ENCODE measurements at regions not wholly inside any gene's neighbourhood (a gene's known extent, or its start where the extent isn't known, plus 50 kb on each side); places are given as distances from the start of the nearest gene placed in this dataset.

GRCh38 chr9:89655990-89656657 is 51.3 kb downstream of the GADD45G start:
- DNase-seq, result no peak

GRCh38 chr9:89657295-89657694 is 52.5 kb downstream of the GADD45G start:
- DNase-seq, result no peak

DNA sequence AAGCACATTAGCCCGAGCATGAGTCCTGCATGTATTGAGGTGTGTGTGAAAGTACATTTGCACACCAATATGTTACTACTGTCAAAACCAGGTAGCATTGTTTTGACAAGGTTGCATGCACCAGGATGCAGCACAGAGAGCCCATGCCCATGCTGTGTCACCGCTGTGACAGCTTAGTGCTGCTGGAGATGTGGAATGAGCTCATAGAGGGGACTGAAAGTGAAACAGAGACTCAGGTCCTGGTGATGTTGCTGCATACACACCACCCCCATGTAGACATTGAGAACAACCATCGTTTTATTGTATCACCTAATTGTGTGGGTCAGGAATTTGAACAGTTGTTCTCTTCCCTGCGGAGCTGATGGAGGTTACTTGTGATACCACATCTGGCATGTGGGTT is 53.0 kb downstream of the GADD45G start:
- DNase-seq, result no peak

GRCh38 chr9:89658401-89658800 is 53.6 kb downstream of the GADD45G start:
- DNase-seq, result no peak

DNA sequence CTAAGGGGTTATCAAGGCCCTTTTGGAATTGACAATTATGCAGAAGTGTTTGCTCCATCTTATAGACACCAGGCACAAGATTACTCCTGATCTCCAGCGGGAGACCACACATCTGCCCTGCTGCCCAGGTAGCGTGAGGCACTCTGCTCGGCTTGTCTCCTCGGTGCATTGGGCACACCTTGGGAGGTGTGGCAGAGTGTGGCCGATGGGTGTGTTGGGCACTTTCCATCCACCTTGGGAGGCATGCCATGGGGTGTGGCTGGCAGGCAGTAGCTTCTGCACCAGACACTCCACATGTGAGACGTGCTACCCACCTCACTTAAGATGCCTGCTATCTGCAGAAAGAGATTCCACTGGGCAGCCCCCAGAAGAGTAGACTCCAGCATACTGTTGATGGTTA is 54.1 kb downstream of the GADD45G start:
- DNase-seq, result no peak

DNA sequence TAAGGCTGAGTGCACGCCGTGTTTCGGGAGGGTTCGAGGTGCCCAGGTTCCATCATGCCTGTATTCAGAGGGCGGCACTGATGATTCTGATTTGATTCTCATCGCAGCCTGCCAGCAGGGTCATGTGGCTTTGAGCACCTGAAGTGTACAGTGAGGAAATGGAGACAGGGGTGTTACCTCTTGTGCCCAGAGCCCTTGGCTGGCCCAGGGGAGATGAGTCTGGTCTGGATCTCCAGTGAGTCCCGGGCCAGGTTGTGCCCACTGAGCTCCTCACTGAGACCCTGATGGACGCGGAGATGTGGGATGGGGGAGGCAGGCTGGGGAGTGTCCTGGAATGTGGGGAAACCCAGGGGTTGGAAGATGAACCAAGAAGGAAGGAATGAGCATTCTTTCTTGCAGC is 54.7 kb downstream of the GADD45G start:
- no peak for DNase-seq

DNA sequence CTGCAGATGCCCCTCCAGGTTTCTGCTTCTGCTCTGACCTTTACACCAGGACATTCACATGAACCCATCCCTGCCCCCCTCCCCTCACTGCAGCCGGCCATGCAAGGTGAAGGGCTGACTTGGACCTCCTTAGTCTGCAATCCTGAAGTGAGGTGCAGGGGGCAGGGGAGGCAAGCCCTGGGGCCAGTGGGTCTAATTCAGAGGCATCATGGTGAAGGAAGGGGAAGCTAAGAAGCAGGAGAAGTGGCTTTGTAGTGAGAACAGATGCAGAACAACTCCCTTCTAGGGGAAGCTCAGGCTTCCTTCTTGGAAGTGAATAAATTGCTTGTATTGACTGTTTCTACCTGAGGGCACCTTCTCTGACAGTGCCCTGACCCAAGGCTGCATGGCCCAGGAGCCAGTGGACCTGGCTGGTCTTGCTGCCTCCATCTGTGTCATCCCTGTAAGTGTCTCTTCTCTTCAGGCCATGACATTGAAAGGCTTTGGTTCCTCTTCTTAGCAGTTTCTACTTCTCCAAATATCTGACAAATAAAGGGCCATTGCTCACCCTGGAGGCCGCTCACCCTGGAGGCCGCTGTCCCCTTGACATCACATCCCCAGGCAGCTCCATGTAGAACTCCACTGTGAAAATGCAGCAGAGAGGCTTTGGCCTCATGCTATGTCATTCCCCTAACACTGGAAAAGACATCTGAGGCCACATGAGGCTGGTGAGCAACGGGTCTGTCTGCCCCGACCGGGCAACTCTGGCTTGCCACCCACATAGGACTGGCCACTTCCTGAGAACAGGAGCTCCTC is 55.3 kb downstream of the GADD45G start:
- no peak for DNase-seq

DNA sequence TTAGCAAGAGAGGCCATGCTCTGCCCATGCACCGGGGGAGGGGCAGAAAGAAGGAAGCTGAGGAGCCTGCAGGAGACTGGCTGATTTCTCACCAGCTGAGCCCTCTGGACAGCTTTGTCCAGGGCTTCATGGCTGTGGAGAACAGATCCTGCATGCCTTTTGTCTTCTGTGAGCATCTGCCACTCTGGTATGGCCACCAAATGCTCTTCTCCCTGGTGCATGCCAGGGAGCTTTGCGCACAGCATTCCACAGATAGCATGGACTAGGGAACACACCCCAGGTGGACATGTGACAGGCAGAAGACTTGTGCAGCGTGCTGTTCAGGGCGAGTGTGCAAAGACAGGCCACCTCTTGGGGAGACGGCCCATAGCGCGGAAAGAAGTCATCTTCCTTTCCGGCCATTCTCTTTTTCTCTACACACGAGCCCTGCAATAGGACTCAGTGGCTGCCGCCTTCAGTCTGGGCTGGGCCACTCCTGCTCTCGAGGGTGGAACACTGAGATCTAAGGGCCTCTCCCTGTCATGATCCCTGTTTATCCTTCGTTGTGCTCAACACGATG is 56.7 kb downstream of the GADD45G start:
- DNase-seq, result no peak

GRCh38 chr9:89661956-89662717 is 57.3 kb downstream of the GADD45G start:
- no peak for DNase-seq

DNA sequence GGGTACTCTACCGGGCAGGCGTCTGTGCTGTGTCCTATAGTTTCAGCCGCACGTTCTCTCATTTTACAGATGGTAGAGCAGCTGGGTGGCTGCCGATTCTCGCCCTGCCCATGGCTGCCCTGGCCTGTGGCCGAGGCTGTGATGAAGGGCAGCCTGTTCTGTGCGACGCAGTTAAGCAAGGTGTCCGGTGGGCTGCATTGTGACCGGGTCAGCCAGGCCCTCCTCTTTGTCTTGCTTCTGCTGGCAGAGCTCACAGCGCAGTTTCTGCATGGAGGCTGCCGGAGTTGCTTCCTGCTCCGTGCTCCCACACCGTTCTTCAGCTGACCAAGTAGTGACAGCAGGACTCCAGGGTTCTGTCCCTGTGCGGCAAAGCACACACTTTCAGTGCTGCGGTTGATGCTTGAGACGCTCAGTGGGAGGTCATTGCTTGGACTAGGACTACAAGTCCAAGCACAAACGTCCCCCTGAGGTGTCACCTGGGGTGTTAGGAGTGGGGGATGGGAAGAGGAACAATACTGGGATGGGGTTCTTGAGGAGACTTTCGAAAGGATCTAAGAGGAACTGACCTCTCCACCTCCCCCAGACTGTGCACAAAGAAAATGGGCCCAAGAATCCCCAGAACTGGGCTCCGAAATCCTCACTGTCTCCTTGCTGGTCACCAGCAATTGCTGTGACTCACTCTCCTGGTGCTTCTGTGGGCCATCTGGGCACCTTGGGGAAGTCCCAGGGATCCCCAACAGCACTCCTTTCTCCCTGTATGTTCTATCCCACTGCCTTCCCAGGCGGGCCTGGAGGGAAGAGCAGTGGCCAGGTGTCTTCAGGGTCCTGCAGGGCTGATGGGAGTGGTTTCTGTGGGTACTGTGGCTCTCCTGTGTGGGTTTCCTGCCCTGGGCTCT is 58.2 kb downstream of the GADD45G start:
- DNase-seq, result no peak

DNA sequence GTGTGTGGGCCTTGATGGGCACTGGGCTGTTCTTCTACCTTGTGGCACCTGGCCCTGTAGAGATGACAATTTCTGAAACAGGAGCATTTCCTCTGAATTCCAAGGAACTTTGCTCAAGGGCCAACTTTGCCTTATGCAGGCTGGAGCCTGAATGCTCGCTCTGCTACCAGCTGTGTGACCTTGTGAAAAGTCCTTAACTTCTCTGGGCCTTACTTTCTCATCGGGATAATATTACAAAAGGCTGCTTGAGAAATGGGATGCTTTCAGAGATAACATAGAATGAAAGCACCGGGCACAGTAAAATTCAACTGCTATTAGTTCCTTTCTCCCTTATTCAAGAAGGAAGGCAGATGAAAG is 58.8 kb downstream of the GADD45G start:
- DNase-seq, result no peak

GRCh38 chr9:89664010-89664409 is 59.2 kb downstream of the GADD45G start:
- no peak for DNase-seq

GRCh38 chr9:89664896-89665329 is 60.1 kb downstream of the GADD45G start:
- DNase-seq, result no peak

DNA sequence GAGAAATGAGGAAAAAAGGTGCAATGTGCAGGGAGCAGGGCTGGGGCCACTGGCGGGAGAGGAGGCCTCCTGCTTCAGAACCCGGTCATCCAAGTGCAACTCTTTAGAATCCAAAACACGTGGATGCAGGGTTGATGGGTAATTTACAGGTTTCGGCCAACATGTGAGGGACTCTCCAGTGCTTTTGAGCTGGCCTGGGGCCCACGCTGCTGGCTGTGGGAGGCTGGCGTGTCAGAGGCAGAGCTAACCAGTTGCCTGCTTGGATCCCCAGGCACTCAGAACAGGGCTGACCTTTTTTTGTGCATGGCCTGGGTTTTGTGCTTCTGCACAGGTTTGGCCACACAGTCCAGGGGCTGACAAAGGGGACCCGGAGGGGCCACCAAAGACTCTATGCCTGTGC is 61.6 kb downstream of the GADD45G start:
- DNase-seq, result no peak

GRCh38 chr9:89666950-89667349 is 62.1 kb downstream of the GADD45G start:
- DNase-seq, result no peak

DNA sequence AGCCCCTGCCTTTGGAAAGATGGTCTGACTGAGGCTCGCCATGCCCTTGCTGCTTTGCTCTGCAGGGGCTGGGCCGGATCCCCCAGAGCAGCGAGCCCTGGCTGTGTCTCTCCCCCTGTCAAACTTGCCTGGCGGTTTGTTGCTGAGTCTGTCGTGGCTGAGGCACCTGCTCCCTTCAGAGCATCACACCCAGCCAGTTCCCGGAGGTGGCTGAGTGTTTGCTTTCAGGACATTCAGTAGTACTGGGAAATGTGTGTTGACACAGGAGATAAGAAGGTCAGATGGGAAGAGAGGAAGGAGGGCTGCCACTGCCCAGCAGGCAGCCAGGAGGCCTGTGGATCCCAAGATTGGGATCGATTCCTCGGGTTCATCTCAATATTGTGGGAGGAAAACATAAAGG is 62.9 kb downstream of the GADD45G start:
- no peak for DNase-seq

GRCh38 chr9:89668216-89668865 is 63.5 kb downstream of the GADD45G start:
- DNase-seq, result no peak

DNA sequence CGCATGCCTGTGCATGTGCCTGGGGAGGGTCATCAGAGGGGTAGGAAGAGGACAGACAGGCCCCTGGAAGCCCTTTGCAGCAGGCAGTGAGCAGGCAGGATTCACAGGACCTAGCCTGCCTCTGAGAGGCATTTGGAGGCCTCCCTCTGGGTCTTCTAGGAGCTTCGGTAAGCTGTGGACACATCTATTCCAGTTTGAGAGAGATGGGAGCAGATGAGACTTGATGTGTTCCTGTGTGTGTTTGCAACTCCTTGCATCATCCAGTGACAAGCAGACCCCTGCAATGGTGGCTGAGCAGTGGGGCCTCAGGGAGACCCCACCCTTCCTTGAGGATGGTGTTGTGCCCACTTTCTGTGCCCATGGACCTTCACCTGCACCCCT is 64.0 kb downstream of the GADD45G start:
- DNase-seq, result no peak

- no peak for DNase-seq
These were observed 64.6 kb downstream of the GADD45G start for GRCh38 chr9:89669361-89669842.

GRCh38 chr9:89670114-89670513 is 65.3 kb downstream of the GADD45G start:
- no peak for DNase-seq

DNA sequence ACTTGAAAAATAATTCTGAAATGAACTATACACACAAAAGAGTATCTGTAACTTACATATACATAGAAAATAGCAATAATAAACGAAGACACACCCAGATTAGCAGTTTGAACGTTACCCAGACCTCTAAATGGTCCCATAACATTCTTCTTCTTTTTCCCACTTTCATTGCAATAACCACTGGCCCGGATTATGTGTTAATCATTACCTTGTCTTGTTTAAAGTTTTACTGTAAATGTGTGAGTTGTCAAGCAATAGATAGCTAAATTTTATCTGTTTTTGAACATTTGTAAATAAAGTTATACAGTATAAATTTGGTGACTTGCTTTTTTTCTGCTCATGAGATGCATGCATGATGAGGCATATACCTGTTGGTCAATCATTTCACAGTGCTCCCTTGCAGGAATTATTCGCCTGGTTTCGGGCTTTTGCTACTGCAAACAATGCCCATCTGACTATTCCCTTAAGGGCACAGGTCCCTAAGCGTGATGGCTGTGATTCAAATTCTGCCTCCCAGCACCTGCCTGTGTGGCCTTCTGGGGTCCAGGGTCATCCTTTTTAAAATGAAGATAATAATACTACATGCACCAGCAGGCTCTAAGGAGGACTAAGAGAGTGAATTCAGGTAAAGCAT is 66.1 kb downstream of the GADD45G start:
- DNase-seq, result no peak
